IMR-90 (cell line): ENCODE measurements at regions not wholly inside any gene's neighbourhood (a gene's known extent, or its start where the extent isn't known, plus 50 kb on each side); places are given as distances from the start of the nearest gene placed in this dataset.

Experiments
- ATAC-seq: fragments of 200-7000 bp; cut with Tn5 transposase; 2 replicates; pipeline ENCODE4 v1.9.1; 2020; ENCODE audit warnings: low read depth, mild to moderate bottlenecking, moderate library complexity
- BruUV-seq: library from RNA; stranded (reverse); fragments of 400-500 nt; replicated peaks from 2 replicates; lab custom pipeline; 2021; lab: Mats Ljungman, UMichigan
- CTCF ChIA-PET: fragments of 300-600 bp; formaldehyde crosslinking; extraction: SDS; loops from one replicate; lab custom pipeline; 2021; ENCODE audit warnings: antibody characterized with exemption; lab: Yijun Ruan, JAX
- POLR2A ChIA-PET: fragments of 300-600 bp; sonication (Branson Sonifier 250); formaldehyde crosslinking; loops from one replicate; lab custom pipeline; 2022; ENCODE audit warnings: antibody characterized with exemption; ENCODE audit not compliant: unreplicated experiment; lab: Charles Lee
- DNase-seq: peaks from one replicate; pipeline ENCODE4 v3.0.0; 2013
- H2AFZ ChIP-seq: replicated peaks from 2 replicates; pipeline ENCODE3; 2013; ENCODE audit warnings: low read length, mild to moderate bottlenecking; ENCODE audit not compliant: poor library complexity
- H2AK5ac ChIP-seq: 2 replicates; pipeline ENCODE4 v1.6.1; 2013; ENCODE audit warnings: low read depth, low read length, inconsistent platforms
- H2AK9ac ChIP-seq: replicated peaks from 2 replicates; pipeline ENCODE3; 2013; ENCODE audit warnings: mild to moderate bottlenecking, low read depth, low read length, moderate library complexity; ENCODE audit not compliant: poor library complexity
- H2BK120ac ChIP-seq: 2 replicates; pipeline ENCODE4 v1.6.1; 2013; ENCODE audit warnings: low read depth, low read length, inconsistent platforms
- H2BK15ac ChIP-seq: 3 replicates; pipeline ENCODE4 v1.6.1; 2013; ENCODE audit warnings: low read depth, low read length, inconsistent platforms
- H2BK20ac ChIP-seq: 2 replicates; pipeline ENCODE4 v1.6.1; 2013; ENCODE audit warnings: low read depth, mild to moderate bottlenecking, inconsistent platforms, low read length, moderate library complexity
- H2BK5ac ChIP-seq: 2 replicates; pipeline ENCODE4 v1.6.1; 2013; ENCODE audit warnings: mild to moderate bottlenecking, low read depth, low read length, inconsistent platforms; ENCODE audit not compliant: poor library complexity, severe bottlenecking
- H3K14ac ChIP-seq: replicated peaks from 2 replicates; pipeline ENCODE4 v1.6.1; 2013; ENCODE audit warnings: low read depth, low read length, inconsistent platforms
- H3K18ac ChIP-seq: 2 replicates; pipeline ENCODE4 v1.6.1; 2013; ENCODE audit warnings: low read depth, low read length, control low read depth
- H3K23ac ChIP-seq: 2 replicates; pipeline ENCODE4 v1.6.1; 2013; ENCODE audit warnings: low read depth, low read length, inconsistent platforms
- H3K27ac ChIP-seq: 2 replicates; pipeline ENCODE4 v1.5.1; 2013; ENCODE audit warnings: mild to moderate bottlenecking, control low read depth, low read length; ENCODE audit not compliant: insufficient read depth
- H3K27me3 ChIP-seq: 2 replicates; pipeline ENCODE4 v1.6.1; 2013; ENCODE audit warnings: low read length; ENCODE audit not compliant: control insufficient read depth, insufficient read depth
- H3K36me3 ChIP-seq: 2 replicates; pipeline ENCODE4 v1.6.1; 2013; ENCODE audit warnings: low read length, mixed read lengths; ENCODE audit not compliant: control insufficient read depth, insufficient read depth
- H3K4ac ChIP-seq: 2 replicates; pipeline ENCODE4 v1.6.1; 2013; ENCODE audit warnings: low read depth, low read length, inconsistent platforms
- H3K4me1 ChIP-seq: 2 replicates; pipeline ENCODE4 v1.6.1; 2013; ENCODE audit warnings: low read length, mixed read lengths; ENCODE audit not compliant: control insufficient read depth, insufficient read depth
- H3K4me2 ChIP-seq: 2 replicates; pipeline ENCODE4 v1.6.1; 2013; ENCODE audit warnings: low read depth, mild to moderate bottlenecking, control low read depth, low read length, moderate library complexity
- H3K4me3 ChIP-seq: 2 replicates; pipeline ENCODE4 v1.5.1; 2013; ENCODE audit warnings: low read depth, mild to moderate bottlenecking, control low read depth, low read length, moderate library complexity; ENCODE audit not compliant: insufficient read depth
- H3K56ac ChIP-seq: 2 replicates; pipeline ENCODE4 v1.6.1; 2013; ENCODE audit warnings: low read length, inconsistent platforms; ENCODE audit not compliant: insufficient read depth; ENCODE audit errors: extremely low read depth
- H3K79me1 ChIP-seq, 2 experiments: 2 replicates each; pipeline ENCODE4 v1.6.1; 2013; ENCODE audit warnings: low read length in 2 of 2, inconsistent platforms in 1 of 2, low read depth in 1 of 2
- H3K9ac ChIP-seq: 2 replicates; pipeline ENCODE4 v1.6.1; 2013; ENCODE audit warnings: low read depth, low read length, control low read depth
- H3K9me1 ChIP-seq: 2 replicates; pipeline ENCODE4 v1.6.1; 2013; ENCODE audit warnings: low read length, inconsistent platforms; ENCODE audit not compliant: insufficient read depth
- H3K9me3 ChIP-seq: 2 replicates; pipeline ENCODE4 v1.6.1; 2013; ENCODE audit warnings: low read length; ENCODE audit not compliant: control insufficient read depth, insufficient read depth
- H4K20me1 ChIP-seq: 2 replicates; pipeline ENCODE4 v1.6.1; 2013; ENCODE audit warnings: low read length, inconsistent platforms; ENCODE audit not compliant: insufficient read depth
- H4K5ac ChIP-seq: 2 replicates; pipeline ENCODE4 v1.6.1; 2013; ENCODE audit warnings: mild to moderate bottlenecking, low read depth, low read length, control low read depth
- H4K8ac ChIP-seq, 2 experiments: 2 replicates each; pipeline ENCODE4 v1.6.1; 2013; ENCODE audit warnings: low read depth in 2 of 2, low read length in 2 of 2, control low read depth in 1 of 2, inconsistent platforms in 1 of 2
- H4K91ac ChIP-seq: 2 replicates; pipeline ENCODE4 v1.6.1; 2013; ENCODE audit warnings: low read depth, low read length, inconsistent platforms; ENCODE audit not compliant: insufficient read depth
- BHLHE40 ChIP-seq: fragments of 150-350 bp; IDR thresholded peaks from 2 replicates; pipeline ENCODE4 v1.6.1; 2016; ENCODE audit warnings: mild to moderate bottlenecking, low read depth, low read length
- CEBPB ChIP-seq: IDR thresholded peaks from 2 replicates; pipeline ENCODE4 v1.6.1; 2012; ENCODE audit warnings: low read depth, low read length, improper control_type of control experiment
- CTCF ChIP-seq: conservative IDR thresholded peaks from 2 replicates; pipeline ENCODE4 v1.5.1; 2012; ENCODE audit warnings: mild to moderate bottlenecking, low read depth, low read length, improper control_type of control experiment
- ELK1 ChIP-seq: fragments of 150-350 bp; IDR thresholded peaks from 2 replicates; pipeline ENCODE4 v1.6.1; 2016; ENCODE audit warnings: low read depth, mild to moderate bottlenecking, low read length, moderate library complexity, borderline replicate concordance
- FOS ChIP-seq: fragments of 150-350 bp; IDR thresholded peaks from 2 replicates; pipeline ENCODE4 v1.6.1; 2016; ENCODE audit warnings: low read depth, low read length
- MAFK ChIP-seq: IDR thresholded peaks from 2 replicates; pipeline ENCODE4 v1.6.1; 2012; ENCODE audit warnings: low read depth, low read length, improper control_type of control experiment
- MAZ ChIP-seq: IDR thresholded peaks from 2 replicates; pipeline ENCODE4 v1.6.1; 2012; ENCODE audit warnings: low read depth, mild to moderate bottlenecking, low read length, improper control_type of control experiment, moderate library complexity, borderline replicate concordance
- NFE2L2 ChIP-seq: fragments of 150-350 bp; IDR thresholded peaks from 2 replicates; pipeline ENCODE4 v1.6.1; 2016; ENCODE audit warnings: low read depth, mild to moderate bottlenecking, low read length
- POLR2A ChIP-seq: IDR thresholded peaks from 2 replicates; pipeline ENCODE4 v1.6.1; 2012; ENCODE audit warnings: mild to moderate bottlenecking, low read depth, low read length
- RAD21 ChIP-seq: IDR thresholded peaks from 2 replicates; pipeline ENCODE4 v1.6.1; 2012; ENCODE audit warnings: low read length, improper control_type of control experiment
- RCOR1 ChIP-seq: IDR thresholded peaks from 2 replicates; pipeline ENCODE4 v1.6.1; 2012; ENCODE audit warnings: mild to moderate bottlenecking, low read length, improper control_type of control experiment; ENCODE audit not compliant: insufficient replicate concordance
- RFX5 ChIP-seq: IDR thresholded peaks from 2 replicates; pipeline ENCODE4 v1.8.0; 2012; ENCODE audit warnings: low read depth, mild to moderate bottlenecking, low read length, moderate library complexity
- SMC3 ChIP-seq: fragments of 150-350 bp; IDR thresholded peaks from 2 replicates; pipeline ENCODE4 v1.6.1; 2016; ENCODE audit warnings: low read depth, mild to moderate bottlenecking, antibody characterized with exemption, low read length, moderate library complexity
- USF2 ChIP-seq: fragments of 150-350 bp; IDR thresholded peaks from 2 replicates; pipeline ENCODE4 v1.6.1; 2017; ENCODE audit warnings: mild to moderate bottlenecking, antibody characterized with exemption, low read length, low read depth
- WGBS, 2 experiments: methylation state at CpG; one replicate each; pipeline versions ENCODE4 v1.1.5 to v1.1.7; 2013; ENCODE audit warnings: missing lambda C conversion rate in 2 of 2; ENCODE audit not compliant: insufficient read length in 1 of 2; ENCODE audit errors: extremely low coverage in 2 of 2; 5-methylcytosine and 5-hydroxymethylcytosine counted together
- dilution Hi-C: fragments of 300-500 bp; cut with HindIII; formaldehyde crosslinking; loops from one replicate; pipeline ENCODE4 v1.14.3; 2018; ENCODE audit warnings: low sequenced_read_pairs; ENCODE audit not compliant: unreplicated experiment
- in situ Hi-C: fragments of 300-500 bp; cut with MboI; formaldehyde crosslinking; loops from 3 replicates; pipeline ENCODE4 v1.14.3; 2019; ENCODE audit warnings: low sequenced_read_pairs, inconsistent platforms, mixed read lengths
- intact Hi-C: fragments of 100-400 bp; cut with micrococcal nuclease; formaldehyde crosslinking; loops from 2 replicates; pipeline ENCODE4 v1.10.0; 2022

- Histone ChIP-seq H3K56ac (no peak overlapping the region), H3K14ac (no peak overlapping the region), H4K91ac (no peak overlapping the region), H2AK9ac (peak overlapping the region; percentile 28), H3K27me3 (peaks cover 7% of the 10 kb centered on the region; the same call in 1 of the 2 replicates), H3K9me1 (no peaks in the 10 kb centered on the region), H3K4me2 (no peak overlapping the region), H3K9me3 (no peaks in the 10 kb centered on the region), H2AFZ (peak overlapping the region; percentile 43), H2BK120ac (no peak overlapping the region), H3K18ac (no peak overlapping the region), H3K4me1 (0 out of 2 replicates have a peak, but pooled peaks cover 2% of the 10 kb centered on the region), H3K9ac (no peak overlapping the region), H3K4me3 (no peak overlapping the region), H2BK5ac (no peak overlapping the region), H4K20me1 (no peaks in the 10 kb centered on the region), H2BK15ac (no peak overlapping the region), H4K8ac (no peak overlapping the region), H3K4ac (no peak overlapping the region), H3K79me1 (no peaks in the 10 kb centered on the region), H3K23ac (no peak overlapping the region), H2BK20ac (no peak overlapping the region), H3K27ac (no peak overlapping the region), H3K36me3 (no peaks in the 10 kb centered on the region), H2AK5ac (no peak overlapping the region), H4K5ac (no peak overlapping the region)
- CTCF ChIA-PET, result no interaction called here
- dilution Hi-C loops, result no loop called here
- ATAC-seq (no peak; the same call in 1 of the 2 replicates), DNase-seq (no peak)
- no TSS peak for BruUV-seq
- intact Hi-C loops, result no loop called here
- TF ChIP-seq NFE2L2 (no peak), MAZ (no peak), CTCF (no peak), SMC3 (no peak), MAFK (no peak), RFX5 (no peak), RCOR1 (no peak), FOS (no peak), BHLHE40 (no peak), RAD21 (no peak), CEBPB (no peak), USF2 (no peak), POLR2A (no peak), ELK1 (no peak)
- POLR2A ChIA-PET, result no interaction called here
- 70% methylated on average over 2 of the region's 5 CpGs; no CpG with 5 or more reads in 1 of the 2 experiments for WGBS, 2 experiments
- in situ Hi-C loops, result no loop called here
Measured at GRCh38 chr15:66650433-66650832, 51.6 kb upstream of the SMAD6 start.
